NCI-H146 (cell line): ENCODE measurements at regions not wholly inside any gene's neighbourhood (a gene's known extent, or its start where the extent isn't known, plus 50 kb on each side); places are given as distances from the start of the nearest gene placed in this dataset.

Experiments used
- DNase-seq: peaks from one replicate; lab custom pipeline; 2025; lab: John Stamatoyannopoulos, UW

GRCh38 chr13:63435667-63436324 lies 2020.1 kb upstream of the PCDH20 start:
- DNase-seq = no peak

GRCh38 chr13:63433546-63434150 lies 2018.0 kb upstream of the PCDH20 start:
- no peak for DNase-seq

GRCh38 chr13:63427170-63427569 lies 2011.5 kb upstream of the PCDH20 start:
- no peak for DNase-seq

GRCh38 chr13:63425131-63425530 lies 2009.5 kb upstream of the PCDH20 start:
- DNase-seq = no peak

GRCh38 chr13:63421123-63421522 lies 2005.5 kb upstream of the PCDH20 start:
- DNase-seq = no peak

- DNase-seq = no peak
Observed at GRCh38 chr13:63420685-63421084, 2005.0 kb upstream of the PCDH20 start.

GRCh38 chr13:63414247-63414646 lies 1998.6 kb upstream of the PCDH20 start:
- no peak for DNase-seq

- DNase-seq = no peak
Observed at GRCh38 chr13:63409791-63410351, 1994.2 kb upstream of the PCDH20 start.

- no peak for DNase-seq
Observed at GRCh38 chr13:63408331-63409189, 1992.9 kb upstream of the PCDH20 start.

- no peak for DNase-seq
Observed at GRCh38 chr13:63403733-63404132, 1988.1 kb upstream of the PCDH20 start.

- no peak for DNase-seq
Observed at GRCh38 chr13:63396746-63397145, 1981.1 kb upstream of the PCDH20 start.

- no peak for DNase-seq
Observed at GRCh38 chr13:63393112-63393511, 1977.5 kb upstream of the PCDH20 start.

GRCh38 chr13:63389756-63390155 lies 1974.1 kb upstream of the PCDH20 start:
- no peak for DNase-seq

GRCh38 chr13:63381078-63381859 lies 1965.6 kb upstream of the PCDH20 start:
- DNase-seq = no peak

- no peak for DNase-seq
Observed at GRCh38 chr13:63377986-63378385, 1962.3 kb upstream of the PCDH20 start.

GRCh38 chr13:63370101-63370500 lies 1954.5 kb upstream of the PCDH20 start:
- DNase-seq = no peak

GRCh38 chr13:63367522-63368198 lies 1952.0 kb upstream of the PCDH20 start:
- DNase-seq = no peak

GRCh38 chr13:63364159-63364558 lies 1948.5 kb upstream of the PCDH20 start:
- no peak for DNase-seq

GRCh38 chr13:63351533-63351932 lies 1935.9 kb upstream of the PCDH20 start:
- DNase-seq = no peak

GRCh38 chr13:63351081-63351480 lies 1935.4 kb upstream of the PCDH20 start:
- DNase-seq = no peak

GRCh38 chr13:63345835-63346234 lies 1930.2 kb upstream of the PCDH20 start:
- DNase-seq = no peak
